GM12878 (cell line): ENCODE measurements at regions not wholly inside any gene's neighbourhood (a gene's known extent, or its start where the extent isn't known, plus 50 kb on each side); places are given as distances from the start of the nearest gene placed in this dataset.

Experiments
- ATAC-seq: fragments of 200-7000 bp; cut with Tn5 transposase; 3 replicates; pipeline ENCODE4 v1.9.1; 2020; ENCODE audit warnings: mild to moderate bottlenecking, moderate library complexity
- BruUV-seq: library from RNA; stranded (reverse); fragments of 400-500 nt; replicated peaks from 2 replicates; lab custom pipeline; 2021; lab: Mats Ljungman, UMichigan
- CTCF ChIA-PET: fragments of 300-600 bp; sonication (Branson Sonifier 250); formaldehyde crosslinking; extraction: SDS; loops from one replicate; lab custom pipeline; 2021; ENCODE audit warnings: inconsistent platforms; lab: Yijun Ruan, JAX
- POLR2A ChIA-PET: fragments of 350-600 bp; formaldehyde crosslinking; extraction: SDS; loops from one replicate; lab custom pipeline; 2021; ENCODE audit warnings: inconsistent platforms; lab: Charles Lee
- RAD21 ChIA-PET: fragments of 300-600 bp; sonication (Branson Sonifier 250); formaldehyde crosslinking; loops from one replicate; lab custom pipeline; 2023; ENCODE audit warnings: antibody characterized with exemption; ENCODE audit not compliant: unreplicated experiment; lab: Charles Lee
- SMC1A ChIA-PET: fragments of 300-600 bp; sonication (Branson Sonifier 250); formaldehyde crosslinking; loops from one replicate; lab custom pipeline; 2023; ENCODE audit not compliant: unreplicated experiment, uncharacterized antibody; lab: Charles Lee
- DNase-seq: peaks from one replicate; pipeline ENCODE4 v3.0.0-alpha.2; 2011; ENCODE audit warnings: low read depth, low spot score
- FAIRE-seq: peaks from 3 replicates; lab custom pipeline; 2011; peaks lifted over from hg19 to GRCh38; lab: Jason Lieb, UNC
- H2AFZ ChIP-seq: 2 replicates; pipeline ENCODE4 v1.6.0; 2011; ENCODE audit warnings: low read depth, low read length, control low read depth; ENCODE audit not compliant: control insufficient read depth
- H3K27ac ChIP-seq: 2 replicates; pipeline ENCODE4 v1.5.1; 2011; ENCODE audit warnings: control low read depth; ENCODE audit not compliant: control insufficient read depth, insufficient read depth
- H3K27me3 ChIP-seq, 2 experiments: replicated peaks in 1 of 2; 2 replicates each; pipeline versions ENCODE4 v1.6.0 to v1.6.1; 2011; ENCODE audit warnings: low read length in 1 of 2; ENCODE audit not compliant: control insufficient read depth in 2 of 2, insufficient read depth in 2 of 2
- H3K36me3 ChIP-seq, 2 experiments: 2 replicates each; pipeline ENCODE4 v1.5.1; 2011; ENCODE audit warnings: low read length in 1 of 2; ENCODE audit not compliant: control insufficient read depth in 2 of 2, insufficient read depth in 2 of 2
- H3K4me1 ChIP-seq: 2 replicates; pipeline ENCODE4 v1.6.1; 2011; ENCODE audit warnings: mild to moderate bottlenecking, low read length, moderate library complexity, mixed read lengths; ENCODE audit not compliant: control insufficient read depth, insufficient read depth
- H3K4me2 ChIP-seq: 2 replicates; pipeline ENCODE4 v1.6.0; 2011; ENCODE audit warnings: control low read depth; ENCODE audit not compliant: control insufficient read depth, insufficient read depth
- H3K4me3 ChIP-seq: fragments of 200-600 bp; sonication (generic); 2 replicates; pipeline ENCODE4 v1.5.1; 2016
- H3K79me2 ChIP-seq: 2 replicates; pipeline ENCODE4 v1.6.0; 2011; ENCODE audit warnings: low read length; ENCODE audit not compliant: control insufficient read depth, insufficient read depth
- H3K9ac ChIP-seq: 2 replicates; pipeline ENCODE4 v1.8.0; 2011; ENCODE audit warnings: low read length, control low read depth, mixed read lengths; ENCODE audit not compliant: control insufficient read depth, insufficient read depth
- H3K9me3 ChIP-seq: replicated peaks from 3 replicates; pipeline ENCODE4 v1.5.1; 2011; ENCODE audit warnings: mild to moderate bottlenecking, low read length; ENCODE audit not compliant: control insufficient read depth, insufficient read depth
- H4K20me1 ChIP-seq: 2 replicates; pipeline ENCODE4 v1.6.0; 2011; ENCODE audit not compliant: control insufficient read depth, insufficient read depth
- ATF3 ChIP-seq: IDR thresholded peaks from 2 replicates; pipeline ENCODE4 v1.6.1; 2011; ENCODE audit warnings: low read depth, mild to moderate bottlenecking, low read length, moderate library complexity, borderline replicate concordance; ENCODE audit errors: extremely low read depth
- CREB1 ChIP-seq: IDR thresholded peaks from 2 replicates; pipeline ENCODE4 v1.6.1; 2012; ENCODE audit warnings: low read depth, mild to moderate bottlenecking, inconsistent platforms
- KAT2A ChIP-seq: conservative IDR thresholded peaks from 2 replicates; pipeline ENCODE4 v1.6.1; 2011; ENCODE audit warnings: low read depth, low read length; ENCODE audit not compliant: control insufficient read depth
- MYB ChIP-seq: fragments of 150-350 bp; IDR thresholded peaks from 2 replicates; pipeline ENCODE4 v1.6.1; 2014; ENCODE audit warnings: mild to moderate bottlenecking, low read depth, low read length, borderline replicate concordance
- NFIC ChIP-seq: IDR thresholded peaks from 2 replicates; pipeline ENCODE4 v1.6.1; 2012; ENCODE audit warnings: low read depth, mild to moderate bottlenecking, inconsistent platforms, low read length, moderate library complexity
- NR2C2 ChIP-seq: IDR thresholded peaks from 2 replicates; pipeline ENCODE4 v1.6.1; 2011; ENCODE audit warnings: borderline replicate concordance, low read depth; ENCODE audit not compliant: control insufficient read depth, insufficient read length
- SUPT20H ChIP-seq: IDR thresholded peaks from 2 replicates; pipeline ENCODE4 v1.6.1; 2011; ENCODE audit warnings: low read depth, mild to moderate bottlenecking, low read length, moderate library complexity, borderline replicate concordance; ENCODE audit not compliant: control insufficient read depth
- SUZ12 ChIP-seq: fragments of 200-600 bp; sonication (generic); IDR thresholded peaks from one replicate; pipeline ENCODE4 v1.6.1; 2018; ENCODE audit warnings: antibody characterized with exemption, mild to moderate bottlenecking; ENCODE audit not compliant: unreplicated experiment
- TCF7 ChIP-seq: IDR thresholded peaks from 2 replicates; pipeline ENCODE4 v1.6.1; 2014; ENCODE audit warnings: antibody characterized with exemption, borderline replicate concordance
- ZNF24 ChIP-seq: fragments of 450-650 bp; IDR thresholded peaks from 2 replicates; pipeline ENCODE4 v1.6.1; 2017; ENCODE audit warnings: antibody characterized with exemption, mild to moderate bottlenecking
- ZNF687 ChIP-seq: fragments of 450-650 bp; IDR thresholded peaks from 2 replicates; pipeline ENCODE4 v1.6.1; 2017; ENCODE audit warnings: mild to moderate bottlenecking, moderate library complexity
- in situ Hi-C: fragments of 300-500 bp; cut with MboI; formaldehyde crosslinking; loops from 9 replicates; pipeline ENCODE4 v1.14.3; 2018; ENCODE audit warnings: mixed read lengths
- intact Hi-C: fragments of 100-400 bp; cut with micrococcal nuclease; formaldehyde crosslinking; loops from one replicate; pipeline ENCODE4 v1.14.2; 2022; ENCODE audit not compliant: unreplicated experiment

- ChIA-PET SMC1A (no interaction called here), CTCF (no interaction called here), RAD21 (no interaction called here), POLR2A (no interaction called here)
- Histone ChIP-seq H3K27ac (no peak overlapping the region), H3K4me3 (no peak overlapping the region), H3K36me3 (no peaks in the 10 kb centered on the region), H3K4me1 (no peaks in the 10 kb centered on the region), H3K9ac (no peak overlapping the region), H2AFZ (no peak overlapping the region), H3K4me2 (no peak overlapping the region), H3K27me3 (no peaks in the 10 kb centered on the region), H3K9me3 (no peaks in the 10 kb centered on the region), H3K79me2 (no peaks in the 10 kb centered on the region), H4K20me1 (no peaks in the 10 kb centered on the region)
- ATAC-seq (peak; percentile 32; the same call in 2 of the 3 replicates), DNase-seq (no peak), FAIRE-seq (no peak)
- no TSS peak for BruUV-seq
- intact Hi-C loops (no loop called here), in situ Hi-C loops (no loop called here)
- TF ChIP-seq SUZ12, result no peak
- no peak for TF ChIP-seq SUPT20H
- TF ChIP-seq ZNF24, result no peak
- TF ChIP-seq ATF3, result no peak
- no peak for TF ChIP-seq NR2C2
- TF ChIP-seq ZNF687, result no peak
- no peak for TF ChIP-seq KAT2A
- TF ChIP-seq MYB, result no peak
- TF ChIP-seq CREB1, result no peak
- no peak for TF ChIP-seq NFIC
- TF ChIP-seq TCF7, result no peak
Measured at GRCh38 chr4:11250510-11250909, 178.2 kb downstream of the HS3ST1 start.
